MCF 10A (cell line): ENCODE measurements at regions not wholly inside any gene's neighbourhood (a gene's known extent, or its start where the extent isn't known, plus 50 kb on each side); places are given as distances from the start of the nearest gene placed in this dataset.

Source experiments
- BruUV-seq: library from RNA; stranded (reverse); fragments of 400-500 nt; replicated peaks from 2 replicates; lab custom pipeline; 2021; lab: Mats Ljungman, UMichigan
- CTCF ChIA-PET: fragments of 300-600 bp; sonication (Branson Sonifier 250); formaldehyde crosslinking; extraction: SDS; loops from one replicate; lab custom pipeline; 2021; ENCODE audit warnings: antibody characterized with exemption, inconsistent platforms; lab: Yijun Ruan, JAX
- POLR2A ChIA-PET: fragments of 300-600, 350-650 bp; sonication (Branson Sonifier 250); formaldehyde crosslinking; extraction: SDS; loops from one replicate; lab custom pipeline; 2020; ENCODE audit warnings: antibody characterized with exemption, inconsistent platforms; lab: Yijun Ruan, JAX
- DNase-seq: peaks from one replicate; pipeline ENCODE4 v3.0.0-alpha.2; 2018; ENCODE audit not compliant: unreplicated experiment
- H3K27ac Mint-ChIP-seq: one replicate; pipeline ENCODE4 v1.8.0; 2022; ENCODE audit warnings: mild to moderate bottlenecking, low read depth, mixed read lengths; ENCODE audit not compliant: unreplicated experiment
- H3K27me3 Mint-ChIP-seq: one replicate; pipeline ENCODE4 v1.8.0; 2022; ENCODE audit warnings: mixed read lengths; ENCODE audit not compliant: insufficient read depth, unreplicated experiment
- H3K36me3 Mint-ChIP-seq: one replicate; pipeline ENCODE4 v1.8.0; 2022; ENCODE audit warnings: mild to moderate bottlenecking, moderate library complexity, mixed read lengths; ENCODE audit not compliant: insufficient read depth, unreplicated experiment
- H3K4me1 Mint-ChIP-seq: one replicate; pipeline ENCODE4 v1.8.0; 2022; ENCODE audit warnings: mixed read lengths; ENCODE audit not compliant: insufficient read depth, unreplicated experiment
- H3K4me3 Mint-ChIP-seq: one replicate; pipeline ENCODE4 v1.8.0; 2022; ENCODE audit warnings: mild to moderate bottlenecking, moderate library complexity, mixed read lengths; ENCODE audit not compliant: unreplicated experiment
- H3K9me3 Mint-ChIP-seq: one replicate; pipeline ENCODE4 v1.8.0; 2022; ENCODE audit warnings: mixed read lengths; ENCODE audit not compliant: unreplicated experiment
- intact Hi-C: fragments of 100-400 bp; cut with micrococcal nuclease; formaldehyde crosslinking; loops from 2 replicates; pipeline ENCODE4 v1.14.1; 2022
- TF ChIP-seq, protein P1 (sequence below): fragments of 200-600 bp; IDR thresholded peaks from one replicate; pipeline ENCODE4 v1.8.0; 2022; ENCODE audit warnings: antibody characterized with exemption, mild to moderate bottlenecking; ENCODE audit not compliant: unreplicated experiment

DNA sequence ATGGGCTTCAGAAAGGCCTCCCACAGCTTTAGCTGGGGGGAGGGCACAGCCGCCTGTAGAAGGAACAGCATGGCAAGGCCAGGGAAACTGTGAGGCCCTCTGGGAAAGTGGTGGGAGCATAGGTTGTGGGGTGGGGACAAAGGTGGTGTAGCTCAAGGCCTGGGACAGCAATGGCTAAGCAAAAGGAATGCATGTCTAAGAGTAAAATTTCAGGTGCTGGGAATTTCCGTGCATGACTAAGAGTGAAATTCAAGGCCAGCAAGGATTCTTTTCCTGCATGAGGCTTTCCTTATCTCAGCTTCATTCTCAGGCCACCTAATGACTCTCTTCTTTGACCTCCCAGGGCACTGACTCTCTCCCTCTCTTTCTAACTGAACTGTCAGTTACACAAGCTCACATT, 86.5 kb upstream of the WNT4 start:
- peak; percentile 59 for DNase-seq
- CTCF ChIA-PET, result no interaction called here
- H3K4me3 Mint-ChIP-seq, result no peak overlapping the region
- no peak overlapping the region for H3K27ac Mint-ChIP-seq
- intact Hi-C loops, result no loop called here
- peaks cover 16% of the 10 kb centered on the region for H3K4me1 Mint-ChIP-seq
- peaks cover 7% of the 10 kb centered on the region for H3K9me3 Mint-ChIP-seq
- H3K36me3 Mint-ChIP-seq, result peaks cover 6% of the 10 kb centered on the region
- BruUV-seq, result no TSS peak
- TF ChIP-seq, protein P1, sequence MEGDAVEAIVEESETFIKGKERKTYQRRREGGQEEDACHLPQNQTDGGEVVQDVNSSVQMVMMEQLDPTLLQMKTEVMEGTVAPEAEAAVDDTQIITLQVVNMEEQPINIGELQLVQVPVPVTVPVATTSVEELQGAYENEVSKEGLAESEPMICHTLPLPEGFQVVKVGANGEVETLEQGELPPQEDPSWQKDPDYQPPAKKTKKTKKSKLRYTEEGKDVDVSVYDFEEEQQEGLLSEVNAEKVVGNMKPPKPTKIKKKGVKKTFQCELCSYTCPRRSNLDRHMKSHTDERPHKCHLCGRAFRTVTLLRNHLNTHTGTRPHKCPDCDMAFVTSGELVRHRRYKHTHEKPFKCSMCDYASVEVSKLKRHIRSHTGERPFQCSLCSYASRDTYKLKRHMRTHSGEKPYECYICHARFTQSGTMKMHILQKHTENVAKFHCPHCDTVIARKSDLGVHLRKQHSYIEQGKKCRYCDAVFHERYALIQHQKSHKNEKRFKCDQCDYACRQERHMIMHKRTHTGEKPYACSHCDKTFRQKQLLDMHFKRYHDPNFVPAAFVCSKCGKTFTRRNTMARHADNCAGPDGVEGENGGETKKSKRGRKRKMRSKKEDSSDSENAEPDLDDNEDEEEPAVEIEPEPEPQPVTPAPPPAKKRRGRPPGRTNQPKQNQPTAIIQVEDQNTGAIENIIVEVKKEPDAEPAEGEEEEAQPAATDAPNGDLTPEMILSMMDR, result no peak
- POLR2A ChIA-PET, result interaction anchor here (0.9 to 1.5 kb wide), 3 partner anchors 13 to 63 kb away, joined by 3 to 6 read pairs (median 6); no protein-coding TSS in a partner anchor
- peaks cover 25% of the 10 kb centered on the region for H3K27me3 Mint-ChIP-seq

DNA sequence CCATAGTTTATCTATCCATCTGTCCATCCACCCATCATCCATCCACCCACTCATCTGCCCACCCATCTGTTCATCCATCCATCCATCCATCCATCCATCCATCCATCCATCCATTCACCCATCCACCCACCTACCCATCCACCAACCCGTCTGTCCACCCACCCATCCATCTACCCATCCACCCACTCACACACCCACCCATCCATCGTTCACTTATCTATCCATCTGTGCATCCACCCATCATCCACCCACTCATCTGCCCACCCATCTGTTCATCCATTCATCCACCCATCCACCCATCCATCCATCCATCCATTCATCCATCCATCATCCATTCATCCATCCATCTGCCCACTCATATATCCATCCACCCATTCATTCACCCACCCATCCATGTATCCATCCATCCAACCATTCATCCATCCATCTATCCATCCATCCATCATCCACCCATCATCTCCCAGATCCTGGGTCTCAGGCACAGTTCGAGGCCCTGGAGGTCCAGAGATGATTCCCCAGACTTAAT, 88.2 kb upstream of the WNT4 start:
- Mint-ChIP-seq H3K27me3 (peaks cover 32% of the 10 kb centered on the region), H3K27ac (no peak overlapping the region), H3K4me3 (no peak overlapping the region), H3K4me1 (peaks cover 16% of the 10 kb centered on the region), H3K36me3 (peaks cover 6% of the 10 kb centered on the region), H3K9me3 (peaks cover 7% of the 10 kb centered on the region)
- no TSS peak for BruUV-seq
- TF ChIP-seq, protein P1, result no peak
- POLR2A ChIA-PET, result no interaction called here
- DNase-seq, result no peak
- CTCF ChIA-PET, result no interaction called here
- intact Hi-C loops, result no loop called here

DNA sequence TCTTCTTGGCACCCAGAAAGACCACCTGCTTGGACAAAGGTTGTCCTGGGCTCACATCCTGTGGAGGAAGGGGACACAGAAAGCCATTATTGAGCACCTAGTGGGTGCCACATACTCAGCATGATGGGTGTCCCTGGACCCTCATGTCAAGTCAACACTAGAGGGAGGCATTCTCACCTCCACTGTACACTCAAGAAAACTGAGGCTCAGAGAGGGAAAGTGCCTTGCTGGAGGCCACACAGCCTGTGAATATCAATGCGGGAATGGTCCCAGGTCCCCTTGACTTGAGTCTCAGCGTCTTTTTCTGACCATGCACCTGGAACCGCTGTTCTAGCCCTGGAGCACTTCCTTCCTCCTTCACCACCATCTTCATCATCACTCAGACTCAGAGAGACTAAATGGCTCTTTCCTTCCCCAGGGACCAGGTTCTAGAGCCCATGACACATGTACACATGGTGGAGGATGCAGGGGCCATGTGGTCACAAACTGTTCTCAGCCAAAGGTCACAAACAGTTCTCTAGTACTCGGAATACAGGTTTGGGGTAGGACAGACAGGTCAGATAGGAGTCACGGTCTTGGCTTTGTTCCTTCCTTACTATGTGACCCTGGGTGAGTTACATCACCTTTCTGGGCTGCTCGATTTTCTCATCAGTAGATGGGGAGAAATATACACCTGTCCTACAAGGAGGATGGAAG, 89.2 kb upstream of the WNT4 start:
- Mint-ChIP-seq H3K4me1 (peaks cover 19% of the 10 kb centered on the region), H3K36me3 (peaks cover 6% of the 10 kb centered on the region), H3K4me3 (no peak overlapping the region), H3K27me3 (peaks cover 22% of the 10 kb centered on the region), H3K27ac (no peak overlapping the region), H3K9me3 (peaks cover 7% of the 10 kb centered on the region)
- ChIA-PET POLR2A (no interaction called here), CTCF (no interaction called here)
- TF ChIP-seq, protein P1, result no peak
- intact Hi-C loops, result no loop called here
- BruUV-seq, result no TSS peak
- DNase-seq, result no peak

DNA sequence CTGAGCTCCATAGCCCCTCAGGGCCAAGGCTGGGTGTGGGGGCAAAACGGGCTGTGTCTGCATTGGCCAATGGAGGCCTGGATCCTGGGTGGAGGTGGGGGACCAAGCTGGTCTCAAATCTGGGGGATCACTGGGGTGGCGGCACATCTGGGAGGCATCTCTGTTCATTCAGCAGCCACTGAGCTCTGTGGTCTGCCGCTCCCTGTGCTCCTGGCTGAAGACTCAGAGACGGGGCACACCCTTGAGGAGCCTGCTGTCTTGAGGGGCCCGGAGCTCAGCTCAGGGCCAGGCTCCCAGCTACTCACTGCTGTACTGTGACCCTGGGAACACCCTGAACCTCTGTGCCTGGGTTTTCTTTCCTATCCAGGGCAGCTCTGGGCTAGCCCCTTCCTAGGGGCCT, 90.3 kb upstream of the WNT4 start:
- H3K27ac Mint-ChIP-seq, result no peak overlapping the region

More for the DNA sequence above, 90.3 kb upstream of the WNT4 start:
- BruUV-seq, result no TSS peak
- intact Hi-C loops, result no loop called here
- no peak for DNase-seq
- H3K9me3 Mint-ChIP-seq, result peaks cover 7% of the 10 kb centered on the region
- peaks cover 13% of the 10 kb centered on the region for H3K27me3 Mint-ChIP-seq
- H3K4me3 Mint-ChIP-seq, result no peak overlapping the region
- ChIA-PET POLR2A (no interaction called here), CTCF (no interaction called here)
- H3K36me3 Mint-ChIP-seq, result peaks cover 6% of the 10 kb centered on the region
- H3K4me1 Mint-ChIP-seq, result peaks cover 24% of the 10 kb centered on the region
- TF ChIP-seq, protein P1, result no peak
